OCI-LY3 (cell line): ENCODE measurements at regions not wholly inside any gene's neighbourhood (a gene's known extent, or its start where the extent isn't known, plus 50 kb on each side); places are given as distances from the start of the nearest gene placed in this dataset.

Experiments
- H2AFZ ChIP-seq: fragments of 200-600, 300-600 bp; shearing (Covaris generic); 2 replicates; pipeline ENCODE4 v1.6.0; 2014; ENCODE audit warnings: antibody characterized with exemption, low read depth, low read length
- H3K27ac ChIP-seq: fragments of 200-600, 300-600 bp; sonication (generic); 2 replicates; pipeline ENCODE4 v1.5.1; 2014; ENCODE audit warnings: mild to moderate bottlenecking, low read length, moderate library complexity, mixed read lengths
- H3K27me3 ChIP-seq: fragments of 200-600, 300-600 bp; sonication (generic); 2 replicates; pipeline ENCODE4 v1.6.1; 2014; ENCODE audit warnings: low read depth, low read length, mixed read lengths
- H3K36me3 ChIP-seq: fragments of 200-600, 300-600 bp; sonication (generic); replicated peaks from 2 replicates; pipeline ENCODE3; 2014; ENCODE audit warnings: low read depth, low read length, mixed read lengths
- H3K4me1 ChIP-seq: fragments of 300-600, 200-600 bp; sonication (generic); 2 replicates; pipeline ENCODE4 v1.6.1; 2014; ENCODE audit warnings: low read length, mixed read lengths
- H3K4me2 ChIP-seq: fragments of 200-600, 300-600 bp; sonication (generic); 2 replicates; pipeline ENCODE4 v1.6.1; 2014; ENCODE audit warnings: low read length, mixed read lengths
- H3K4me3 ChIP-seq: fragments of 300-600, 200-600 bp; sonication (generic); 2 replicates; pipeline ENCODE4 v1.5.1; 2014; ENCODE audit warnings: antibody characterized with exemption, mild to moderate bottlenecking, low read length, moderate library complexity
- H3K79me2 ChIP-seq: fragments of 300-600, 200-600 bp; shearing (Covaris generic); 2 replicates; pipeline ENCODE4 v1.6.1; 2014; ENCODE audit warnings: mild to moderate bottlenecking, low read length, mixed read lengths
- H3K9ac ChIP-seq: fragments of 300-600, 200-600 bp; shearing (Covaris generic); 2 replicates; pipeline ENCODE4 v1.6.0; 2014; ENCODE audit warnings: mild to moderate bottlenecking, low read length, moderate library complexity
- H3K9me3 ChIP-seq: fragments of 200-600, 300-600 bp; shearing (Covaris generic); 2 replicates; pipeline ENCODE4 v1.6.1; 2014; ENCODE audit warnings: low read length, mixed read lengths; ENCODE audit not compliant: insufficient read depth
- H4K20me1 ChIP-seq: fragments of 200-600, 300-600 bp; sonication (generic); 2 replicates; pipeline ENCODE4 v1.6.1; 2016; ENCODE audit warnings: low read length, mixed read lengths; ENCODE audit not compliant: insufficient read depth
- CTCF ChIP-seq: fragments of 200-600, 300-600 bp; sonication (generic); IDR thresholded peaks from 2 replicates; pipeline ENCODE4 v1.5.1; 2014; ENCODE audit warnings: antibody characterized with exemption, low read length, low read depth
- EZH2phosphoT487 ChIP-seq: fragments of 200-600 bp; shearing (Covaris generic); IDR thresholded peaks from 2 replicates; pipeline ENCODE4 v1.6.1; 2018; ENCODE audit warnings: antibody characterized with exemption, mixed run types, low read depth

GRCh38 chr1:218945050-218945449 is 228.6 kb upstream of the LYPLAL1 start:
- Histone ChIP-seq H3K9ac (no peak overlapping the region), H2AFZ (no peak overlapping the region), H3K4me3 (no peak overlapping the region), H3K27ac (no peak overlapping the region), H3K79me2 (no peaks in the 10 kb centered on the region), H3K27me3 (0 out of 2 replicates have a peak, but pooled peaks cover 3% of the 10 kb centered on the region), H3K4me1 (no peaks in the 10 kb centered on the region), H3K9me3 (no peaks in the 10 kb centered on the region), H3K36me3 (no peaks in the 10 kb centered on the region), H4K20me1 (no peaks in the 10 kb centered on the region), H3K4me2 (no peak overlapping the region)
- TF ChIP-seq CTCF = no peak
- no peak for TF ChIP-seq EZH2phosphoT487

DNA sequence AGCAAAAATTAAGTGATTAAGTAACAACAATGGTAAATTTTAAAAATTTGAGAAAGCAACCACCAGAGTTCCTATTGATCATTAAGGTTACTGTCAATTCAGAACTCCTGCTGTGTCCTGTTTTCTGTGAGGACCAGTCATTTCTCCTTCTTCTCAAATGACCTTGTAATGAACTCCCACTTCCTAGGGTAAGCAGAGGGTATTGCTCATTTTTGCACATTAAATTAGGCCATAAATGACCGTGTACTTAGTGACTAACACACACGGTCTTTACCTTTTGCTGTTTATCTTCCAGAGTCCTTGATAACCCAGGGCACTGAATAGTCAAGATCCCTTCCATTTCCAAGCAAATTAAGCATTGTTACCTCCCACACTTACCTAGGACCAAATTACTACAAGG is 227.5 kb upstream of the LYPLAL1 start:
- H3K4me2 ChIP-seq = no peak overlapping the region
- no peak overlapping the region for H2AFZ ChIP-seq
- H3K79me2 ChIP-seq = no peaks in the 10 kb centered on the region
- 0 out of 2 replicates have a peak, but pooled peaks cover 3% of the 10 kb centered on the region for H3K27me3 ChIP-seq
- no peaks in the 10 kb centered on the region for H4K20me1 ChIP-seq
- no peak overlapping the region for H3K9ac ChIP-seq
- H3K4me1 ChIP-seq = no peaks in the 10 kb centered on the region
- H3K9me3 ChIP-seq = no peaks in the 10 kb centered on the region
- no peak overlapping the region for H3K4me3 ChIP-seq
- no peaks in the 10 kb centered on the region for H3K36me3 ChIP-seq
- no peak overlapping the region for H3K27ac ChIP-seq
- TF ChIP-seq CTCF = no peak
- no peak for TF ChIP-seq EZH2phosphoT487

DNA sequence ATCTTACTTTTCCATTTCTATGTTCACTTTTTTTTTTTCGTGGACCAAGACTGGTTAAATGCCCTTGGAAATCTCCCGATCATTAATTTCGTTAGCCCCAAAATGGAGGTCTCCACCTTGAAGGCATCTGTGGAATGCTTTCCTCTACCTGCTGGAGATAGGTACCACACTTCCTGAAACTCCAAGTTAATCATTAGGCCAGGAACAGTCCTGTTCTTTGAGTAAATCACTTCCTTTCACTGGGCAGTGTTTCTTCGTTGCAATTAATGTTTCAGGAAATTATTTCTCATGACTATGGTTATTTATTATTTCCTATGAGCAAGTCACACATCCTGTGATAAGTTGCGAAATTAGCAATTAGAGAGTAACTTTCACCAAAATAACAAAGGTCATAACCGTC is 225.2 kb upstream of the LYPLAL1 start:
- H3K4me2 ChIP-seq = no peak overlapping the region
- H3K4me1 ChIP-seq = no peaks in the 10 kb centered on the region
- no peaks in the 10 kb centered on the region for H3K79me2 ChIP-seq
- H3K27ac ChIP-seq = no peak overlapping the region
- H3K9me3 ChIP-seq = no peaks in the 10 kb centered on the region
- no peak overlapping the region for H3K4me3 ChIP-seq
- TF ChIP-seq EZH2phosphoT487 (no peak), CTCF (no peak)
- no peaks in the 10 kb centered on the region for H4K20me1 ChIP-seq
- H3K36me3 ChIP-seq = no peaks in the 10 kb centered on the region
- H3K27me3 ChIP-seq = no peaks in the 10 kb centered on the region
- no peak overlapping the region for H3K9ac ChIP-seq
- no peak overlapping the region for H2AFZ ChIP-seq

- Histone ChIP-seq H3K4me1 (no peaks in the 10 kb centered on the region), H2AFZ (no peak overlapping the region), H3K9me3 (no peaks in the 10 kb centered on the region), H3K27me3 (no peaks in the 10 kb centered on the region), H4K20me1 (no peaks in the 10 kb centered on the region), H3K79me2 (no peaks in the 10 kb centered on the region), H3K36me3 (no peaks in the 10 kb centered on the region), H3K4me3 (no peak overlapping the region), H3K27ac (no peak overlapping the region), H3K9ac (no peak overlapping the region), H3K4me2 (no peak overlapping the region)
- no peak for TF ChIP-seq CTCF
- no peak for TF ChIP-seq EZH2phosphoT487
These were observed 220.3 kb upstream of the LYPLAL1 start for GRCh38 chr1:218953386-218953785.
